Neutrophil (primary cell): ENCODE measurements at regions not wholly inside any gene's neighbourhood (a gene's known extent, or its start where the extent isn't known, plus 50 kb on each side); places are given as distances from the start of the nearest gene placed in this dataset.
"Not testable (repeated sequence)": the region's sequence is repeated elsewhere in the genome, so short reads cannot be mapped to it uniquely, and the experiment has no call there.

ENCODE experiments used
- H3K27ac ChIP-seq: fragments of 200-600 bp; sonication (generic); 2 replicates; pipeline ENCODE4 v1.5.1; 2016; ENCODE audit warnings: mild to moderate bottlenecking, moderate library complexity
- H3K27me3 ChIP-seq: fragments of 200-600 bp; sonication (generic); 2 replicates; pipeline ENCODE4 v1.6.0; 2016; ENCODE audit warnings: mild to moderate bottlenecking
- H3K36me3 ChIP-seq: fragments of 200-600 bp; sonication (generic); 2 replicates; pipeline ENCODE4 v1.5.1; 2017
- H3K4me1 ChIP-seq, 2 experiments: fragments of 200-600 bp in 1 of 2; sonication (generic) in 1 of 2; 1 replicate in 1 of 2; 2 replicates in 1 of 2; pipeline versions ENCODE4 v1.5.1 to v1.6.1; 2013 to 2016; ENCODE audit warnings: low read depth in 1 of 2, low read length in 1 of 2, mild to moderate bottlenecking in 1 of 2, moderate library complexity in 1 of 2; ENCODE audit not compliant: control insufficient read depth in 1 of 2, insufficient read depth in 1 of 2
- H3K4me3 ChIP-seq, 2 experiments: fragments of 200-600 bp in 1 of 2; sonication (generic) in 1 of 2; 1 replicate in 1 of 2; 2 replicates in 1 of 2; pipeline ENCODE4 v1.5.1; 2013 to 2016; ENCODE audit warnings: low read depth in 1 of 2, low read length in 1 of 2, mild to moderate bottlenecking in 1 of 2, moderate library complexity in 1 of 2
- H3K9me3 ChIP-seq: fragments of 200-600 bp; sonication (generic); 2 replicates; pipeline ENCODE4 v1.5.1; 2016
- CTCF ChIP-seq: fragments of 200-600 bp; sonication (generic); IDR thresholded peaks from 2 replicates; pipeline ENCODE4 v1.5.1; 2016; ENCODE audit warnings: antibody characterized with exemption

- Histone ChIP-seq H3K9me3 (no peaks in the 10 kb centered on the region), H3K27me3 (no peaks in the 10 kb centered on the region), H3K27ac (no peak overlapping the region), H3K36me3 (no peaks in the 10 kb centered on the region), H3K4me1 (no peaks in the 10 kb centered on the region), H3K4me3 (no peak overlapping the region)
- no peak for TF ChIP-seq CTCF
Measured at GRCh38 chr5:167381457-167381856, 910.0 kb upstream of the WWC1 start.

- no peak for TF ChIP-seq CTCF
- H3K4me1 ChIP-seq = no peaks in the 10 kb centered on the region
- H3K36me3 ChIP-seq = no peaks in the 10 kb centered on the region
- no peaks in the 10 kb centered on the region for H3K9me3 ChIP-seq
- H3K27me3 ChIP-seq = no peaks in the 10 kb centered on the region
- no peak overlapping the region for H3K27ac ChIP-seq
- no peak overlapping the region for H3K4me3 ChIP-seq
Measured at GRCh38 chr5:167389537-167389936, 901.9 kb upstream of the WWC1 start.

- H3K27ac ChIP-seq, H3K4me1 ChIP-seq, H3K27me3 ChIP-seq, H3K9me3 ChIP-seq, H3K4me3 ChIP-seq, H3K36me3 ChIP-seq: not testable (repeated sequence)
Measured at GRCh38 chr5:167391286-167391685, 900.2 kb upstream of the WWC1 start.

GRCh38 chr5:167392240-167392639 is 899.2 kb upstream of the WWC1 start:
- Histone ChIP-seq H3K27ac (no peak overlapping the region), H3K36me3 (no peaks in the 10 kb centered on the region), H3K4me1 (no peaks in the 10 kb centered on the region), H3K4me3 (no peak overlapping the region), H3K27me3 (no peaks in the 10 kb centered on the region), H3K9me3 (no peaks in the 10 kb centered on the region)
- TF ChIP-seq CTCF = no peak

GRCh38 chr5:167393358-167393757 is 898.1 kb upstream of the WWC1 start:
- H3K27me3 ChIP-seq = no peaks in the 10 kb centered on the region
- TF ChIP-seq CTCF = no peak
- no peak overlapping the region for H3K27ac ChIP-seq
- H3K9me3 ChIP-seq = no peaks in the 10 kb centered on the region
- no peaks in the 10 kb centered on the region for H3K36me3 ChIP-seq
- no peaks in the 10 kb centered on the region for H3K4me1 ChIP-seq
- H3K4me3 ChIP-seq = no peak overlapping the region

- H3K4me3 ChIP-seq = no peak overlapping the region
- no peaks in the 10 kb centered on the region for H3K9me3 ChIP-seq
- H3K36me3 ChIP-seq = no peaks in the 10 kb centered on the region
- H3K4me1 ChIP-seq = no peaks in the 10 kb centered on the region
- no peaks in the 10 kb centered on the region for H3K27me3 ChIP-seq
- H3K27ac ChIP-seq = no peak overlapping the region
- no peak for TF ChIP-seq CTCF
Measured at GRCh38 chr5:167402671-167403070, 888.8 kb upstream of the WWC1 start.
